GM10266 (cell line): ENCODE measurements at regions not wholly inside any gene's neighbourhood (a gene's known extent, or its start where the extent isn't known, plus 50 kb on each side); places are given as distances from the start of the nearest gene placed in this dataset.

Experiments used
- DNase-seq: peaks from one replicate; pipeline ENCODE4 v3.0.0; 2012; ENCODE audit errors: extremely low spot score
- TF ChIP-seq, protein P1 (sequence below): IDR thresholded peaks from 2 replicates; pipeline ENCODE4 v1.5.1; 2012; ENCODE audit warnings: mild to moderate bottlenecking, low read depth; ENCODE audit not compliant: control insufficient read depth, insufficient read depth; ENCODE audit errors: missing control alignments

- DNase-seq = no peak
- TF ChIP-seq, protein P1, sequence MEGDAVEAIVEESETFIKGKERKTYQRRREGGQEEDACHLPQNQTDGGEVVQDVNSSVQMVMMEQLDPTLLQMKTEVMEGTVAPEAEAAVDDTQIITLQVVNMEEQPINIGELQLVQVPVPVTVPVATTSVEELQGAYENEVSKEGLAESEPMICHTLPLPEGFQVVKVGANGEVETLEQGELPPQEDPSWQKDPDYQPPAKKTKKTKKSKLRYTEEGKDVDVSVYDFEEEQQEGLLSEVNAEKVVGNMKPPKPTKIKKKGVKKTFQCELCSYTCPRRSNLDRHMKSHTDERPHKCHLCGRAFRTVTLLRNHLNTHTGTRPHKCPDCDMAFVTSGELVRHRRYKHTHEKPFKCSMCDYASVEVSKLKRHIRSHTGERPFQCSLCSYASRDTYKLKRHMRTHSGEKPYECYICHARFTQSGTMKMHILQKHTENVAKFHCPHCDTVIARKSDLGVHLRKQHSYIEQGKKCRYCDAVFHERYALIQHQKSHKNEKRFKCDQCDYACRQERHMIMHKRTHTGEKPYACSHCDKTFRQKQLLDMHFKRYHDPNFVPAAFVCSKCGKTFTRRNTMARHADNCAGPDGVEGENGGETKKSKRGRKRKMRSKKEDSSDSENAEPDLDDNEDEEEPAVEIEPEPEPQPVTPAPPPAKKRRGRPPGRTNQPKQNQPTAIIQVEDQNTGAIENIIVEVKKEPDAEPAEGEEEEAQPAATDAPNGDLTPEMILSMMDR = no peak
These were observed 92.6 kb upstream of the RNF32 start for GRCh38 chr7:156547884-156548561.

- TF ChIP-seq, protein P1 = no peak
- DNase-seq = no peak
These were observed 94.6 kb upstream of the RNF32 start for GRCh38 chr7:156545979-156546378.

DNA sequence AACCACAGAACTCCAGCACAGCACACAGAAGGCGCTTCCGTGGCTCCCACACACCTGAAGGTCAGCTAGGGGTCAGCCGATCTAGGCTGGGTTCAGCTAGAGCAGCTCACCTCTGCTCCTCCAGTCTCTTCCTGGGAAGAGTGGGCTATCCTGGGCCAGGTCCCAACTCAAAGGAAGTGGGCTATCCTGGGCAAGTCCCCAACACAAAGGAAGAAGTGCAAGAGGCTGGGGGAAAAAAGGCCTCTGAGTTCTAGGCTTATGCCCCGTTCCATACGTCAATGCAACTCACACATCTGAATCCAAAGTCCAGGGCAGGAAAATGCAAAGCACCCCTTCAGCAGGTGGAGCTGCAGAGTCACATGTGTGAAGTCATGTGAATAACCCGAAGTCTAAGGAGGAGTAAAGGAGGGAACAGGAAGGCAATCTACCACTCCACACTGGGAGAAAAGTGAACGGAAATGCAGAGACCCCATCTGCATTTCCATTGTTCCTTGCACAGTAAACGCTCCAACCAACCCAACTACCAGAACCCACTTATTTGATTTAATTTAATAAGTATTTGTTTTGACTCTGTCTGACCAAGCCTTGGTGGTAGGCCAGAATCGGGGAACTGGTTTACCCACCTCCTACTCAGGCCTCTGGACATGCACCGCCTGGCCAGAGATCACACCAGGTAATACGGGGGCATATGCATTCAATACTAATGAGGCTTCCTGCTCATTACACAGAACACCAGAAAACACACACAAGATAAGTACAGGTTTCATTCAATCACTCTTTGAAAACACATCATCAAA lies 95.5 kb upstream of the RNF32 start:
- no peak for DNase-seq
- TF ChIP-seq, protein P1 = no peak

DNA sequence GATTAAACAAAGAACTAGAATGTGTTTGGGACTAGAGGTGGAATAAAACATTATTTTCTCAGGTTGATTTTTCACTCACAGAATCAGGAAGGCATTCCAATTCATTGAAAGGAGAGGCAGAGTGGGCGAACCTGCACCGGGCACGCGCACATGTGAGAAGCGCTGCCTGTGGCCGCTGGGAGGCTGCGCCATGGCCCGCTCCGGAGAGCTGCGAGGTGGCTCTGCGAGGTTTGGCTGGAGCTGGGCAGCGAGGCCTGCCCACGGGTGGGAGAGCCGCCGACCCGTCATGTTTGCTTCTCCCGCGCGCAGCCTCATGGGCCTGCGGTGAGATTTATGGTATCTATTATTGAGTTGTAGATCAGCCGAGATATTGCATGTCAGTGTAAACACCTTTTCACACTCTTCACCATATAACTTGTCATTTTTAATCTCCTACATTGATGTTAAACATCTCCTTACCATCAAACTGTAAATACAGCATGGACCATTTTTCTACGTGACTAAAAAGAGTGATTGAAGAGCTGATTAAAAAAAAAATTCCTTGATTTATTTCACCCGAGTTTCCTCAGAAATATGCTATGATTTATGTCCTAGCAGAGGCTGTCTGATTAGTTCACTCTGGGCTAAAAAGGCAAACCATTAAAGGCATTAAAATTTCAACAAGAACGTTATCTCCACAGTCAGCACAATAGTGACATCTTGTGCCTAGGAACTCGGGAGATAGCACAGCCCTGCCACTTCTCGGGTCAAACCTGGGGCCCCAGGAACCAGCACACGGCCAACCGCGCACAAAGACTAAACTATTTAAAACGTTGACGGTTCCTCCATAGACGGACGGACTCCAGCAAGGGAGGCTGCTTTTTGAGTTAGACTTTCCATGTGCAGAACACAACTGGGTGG lies 96.6 kb upstream of the RNF32 start:
- TF ChIP-seq, protein P1 = no peak
- DNase-seq = no peak

- DNase-seq = no peak
- TF ChIP-seq, protein P1 = no peak
These were observed 99.9 kb upstream of the RNF32 start for GRCh38 chr7:156540619-156541165.

- TF ChIP-seq, protein P1 = no peak
- no peak for DNase-seq
These were observed 100.6 kb upstream of the RNF32 start for GRCh38 chr7:156539999-156540398.
